Lower lobe of right lung (tissue), 2 donors: ENCODE measurements at regions not wholly inside any gene's neighbourhood (a gene's known extent, or its start where the extent isn't known, plus 50 kb on each side); places are given as distances from the start of the nearest gene placed in this dataset.

Experiments
- ATAC-seq, 2 donors: fragments of 200-7000 bp; cut with Tn5 transposase; one replicate each; pipeline ENCODE4 v1.9.1; 2020 to 2022; ENCODE audit warnings: mild to moderate bottlenecking in 2 of 2, moderate library complexity in 2 of 2
- DNase-seq: peaks from one replicate; pipeline ENCODE4 v3.0.0-alpha.2; 2020
- H3K27ac ChIP-seq: fragments of 200-600 bp; one replicate; pipeline ENCODE4 v1.8.0; 2022
- H3K27me3 ChIP-seq: fragments of 200-600 bp; one replicate; pipeline ENCODE4 v1.8.0; 2022; ENCODE audit warnings: low read depth
- H3K36me3 ChIP-seq: fragments of 200-600 bp; one replicate; pipeline ENCODE4 v1.8.0; 2022; ENCODE audit warnings: mild to moderate bottlenecking
- H3K4me1 ChIP-seq: fragments of 200-600 bp; one replicate; pipeline ENCODE4 v1.8.0; 2022
- H3K4me3 ChIP-seq: fragments of 200-600 bp; one replicate; pipeline ENCODE4 v1.8.0; 2022; ENCODE audit warnings: mild to moderate bottlenecking
- H3K9me3 ChIP-seq: fragments of 200-600 bp; one replicate; pipeline ENCODE4 v1.8.0; 2022
- intact Hi-C: fragments of 100-400 bp; cut with DNase I; formaldehyde crosslinking; loops from one replicate; pipeline ENCODE4 v1.11.0; 2022
- TF ChIP-seq, protein P1 (sequence below): fragments of 200-600 bp; IDR thresholded peaks from one replicate; pipeline ENCODE4 v1.8.0; 2022; ENCODE audit warnings: antibody characterized with exemption, mild to moderate bottlenecking
- donor health status: DM: no; HTN: yes; CAD: no; lungs with severe emphysema.

DNA sequence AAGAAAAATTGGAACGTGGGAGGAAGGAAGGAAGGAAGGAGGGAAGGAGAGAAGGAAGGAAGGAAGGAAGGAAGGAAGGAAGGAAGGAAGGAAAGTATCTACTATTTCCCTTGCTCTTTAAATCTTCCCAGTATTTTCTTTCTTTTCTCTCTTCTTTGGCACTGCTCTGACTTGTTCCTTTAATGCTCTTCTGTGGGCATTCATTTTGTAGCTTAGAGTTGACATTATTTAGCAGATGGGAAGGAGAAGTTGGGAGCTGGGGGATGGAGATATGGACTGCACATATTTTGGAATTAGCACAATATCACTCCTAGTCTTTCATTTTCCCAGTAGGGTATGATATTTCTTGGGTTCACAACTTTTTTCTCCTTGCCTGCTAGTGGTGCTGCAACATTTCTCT lies 152.2 kb downstream of the TFAP2B start:
- TF ChIP-seq, protein P1, sequence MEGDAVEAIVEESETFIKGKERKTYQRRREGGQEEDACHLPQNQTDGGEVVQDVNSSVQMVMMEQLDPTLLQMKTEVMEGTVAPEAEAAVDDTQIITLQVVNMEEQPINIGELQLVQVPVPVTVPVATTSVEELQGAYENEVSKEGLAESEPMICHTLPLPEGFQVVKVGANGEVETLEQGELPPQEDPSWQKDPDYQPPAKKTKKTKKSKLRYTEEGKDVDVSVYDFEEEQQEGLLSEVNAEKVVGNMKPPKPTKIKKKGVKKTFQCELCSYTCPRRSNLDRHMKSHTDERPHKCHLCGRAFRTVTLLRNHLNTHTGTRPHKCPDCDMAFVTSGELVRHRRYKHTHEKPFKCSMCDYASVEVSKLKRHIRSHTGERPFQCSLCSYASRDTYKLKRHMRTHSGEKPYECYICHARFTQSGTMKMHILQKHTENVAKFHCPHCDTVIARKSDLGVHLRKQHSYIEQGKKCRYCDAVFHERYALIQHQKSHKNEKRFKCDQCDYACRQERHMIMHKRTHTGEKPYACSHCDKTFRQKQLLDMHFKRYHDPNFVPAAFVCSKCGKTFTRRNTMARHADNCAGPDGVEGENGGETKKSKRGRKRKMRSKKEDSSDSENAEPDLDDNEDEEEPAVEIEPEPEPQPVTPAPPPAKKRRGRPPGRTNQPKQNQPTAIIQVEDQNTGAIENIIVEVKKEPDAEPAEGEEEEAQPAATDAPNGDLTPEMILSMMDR, result no peak
- Histone ChIP-seq H3K4me1 (no peaks in the 10 kb centered on the region), H3K27ac (no peak overlapping the region), H3K27me3 (no peaks in the 10 kb centered on the region), H3K36me3 (no peaks in the 10 kb centered on the region), H3K9me3 (no peaks in the 10 kb centered on the region), H3K4me3 (no peak overlapping the region)
- DNase-seq (no peak), ATAC-seq (no peak)
- intact Hi-C loops, result no loop called here

DNA sequence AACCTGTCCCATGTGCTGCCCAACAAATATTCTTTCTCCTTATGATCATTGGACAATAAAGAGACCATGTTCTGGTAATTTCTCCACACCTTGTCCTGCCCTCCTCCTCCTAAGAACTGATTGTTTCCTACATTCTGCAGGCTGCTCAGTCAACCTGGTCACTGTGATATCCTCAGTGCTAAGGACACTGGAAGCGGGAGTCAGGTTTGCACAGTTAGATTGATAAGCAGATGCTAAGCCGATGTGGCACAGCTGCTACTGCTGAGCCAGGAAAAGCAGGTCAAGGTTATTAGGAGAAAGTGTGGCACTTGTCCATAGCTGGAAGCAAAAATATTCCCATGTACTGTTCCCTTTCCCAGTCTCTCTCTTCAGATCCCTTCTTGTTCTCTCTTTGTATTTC lies 154.8 kb downstream of the TFAP2B start:
- Histone ChIP-seq H3K27ac (no peak overlapping the region), H3K4me1 (no peaks in the 10 kb centered on the region), H3K27me3 (no peaks in the 10 kb centered on the region), H3K4me3 (no peak overlapping the region), H3K36me3 (no peaks in the 10 kb centered on the region), H3K9me3 (no peaks in the 10 kb centered on the region)
- TF ChIP-seq, protein P1, result no peak
- no peak for DNase-seq
- ATAC-seq, result no peak
- intact Hi-C loops, result no loop called here

DNA sequence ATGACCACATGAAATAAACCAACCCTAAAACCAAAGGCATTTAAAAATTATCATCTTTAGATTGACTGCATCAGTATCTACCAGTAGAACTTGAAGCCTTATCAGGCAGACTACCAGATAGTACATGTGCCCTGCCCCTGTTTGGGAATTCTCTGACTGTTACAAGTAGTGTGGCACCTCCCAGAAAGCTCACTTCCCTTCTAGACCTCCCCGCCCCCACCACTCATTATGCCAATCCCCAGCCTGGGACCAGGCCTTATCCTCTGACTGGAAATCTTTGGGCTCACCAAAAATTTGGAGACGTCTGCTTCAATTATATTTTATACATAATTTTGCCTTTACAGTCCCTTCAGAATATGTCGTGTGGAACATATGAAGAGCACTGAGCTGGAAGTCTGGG lies 155.6 kb downstream of the TFAP2B start:
- DNase-seq (no peak), ATAC-seq (no peak)
- Histone ChIP-seq H3K36me3 (no peaks in the 10 kb centered on the region), H3K9me3 (no peaks in the 10 kb centered on the region), H3K4me1 (no peaks in the 10 kb centered on the region), H3K27me3 (no peaks in the 10 kb centered on the region), H3K4me3 (no peak overlapping the region), H3K27ac (no peak overlapping the region)
- TF ChIP-seq, protein P1, result no peak
- intact Hi-C loops, result no loop called here

DNA sequence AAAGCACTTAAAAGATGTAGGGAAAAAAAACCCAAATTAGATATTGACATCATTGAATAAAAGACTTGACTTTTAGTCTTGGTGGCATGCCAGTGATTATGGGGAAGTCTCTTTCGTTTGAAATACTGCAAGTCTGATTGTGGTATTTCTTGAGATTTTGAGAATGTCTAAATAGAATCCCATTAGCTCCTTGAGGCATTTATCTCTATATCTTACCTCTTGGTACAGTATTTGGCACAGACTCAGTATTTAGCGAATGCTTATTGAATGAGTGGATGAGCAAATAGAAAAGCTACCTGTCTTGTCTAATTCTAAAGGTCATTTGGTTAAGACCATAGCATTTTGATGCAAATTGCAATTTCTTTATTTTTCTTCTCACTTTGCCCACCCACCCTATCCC lies 156.5 kb downstream of the TFAP2B start:
- TF ChIP-seq, protein P1, result no peak
- intact Hi-C loops, result no loop called here
- DNase-seq (no peak), ATAC-seq (no peak)
- Histone ChIP-seq H3K27ac (no peak overlapping the region), H3K4me1 (no peaks in the 10 kb centered on the region), H3K27me3 (no peaks in the 10 kb centered on the region), H3K36me3 (no peaks in the 10 kb centered on the region), H3K9me3 (no peaks in the 10 kb centered on the region), H3K4me3 (no peak overlapping the region)

DNA sequence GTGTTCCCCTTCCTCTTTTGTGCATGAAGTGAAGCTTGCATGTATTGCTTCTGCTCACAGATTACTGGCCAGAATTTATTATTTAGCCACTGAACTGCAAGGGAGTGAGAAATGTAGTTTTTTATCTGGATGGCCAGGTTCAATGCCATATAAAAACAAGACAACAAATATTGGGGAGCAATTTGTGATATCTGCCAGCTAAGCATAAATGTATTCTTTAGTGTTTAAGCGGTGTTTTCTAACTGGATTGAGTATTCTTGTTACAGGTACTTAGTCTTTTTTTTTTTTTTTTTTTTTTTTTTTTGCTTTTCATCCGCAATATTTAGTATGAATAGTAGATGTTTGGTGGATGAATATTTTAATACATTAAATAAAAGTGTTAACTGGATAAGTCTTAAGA lies 158.2 kb downstream of the TFAP2B start:
- Histone ChIP-seq H3K27me3 (no peaks in the 10 kb centered on the region), H3K36me3 (no peaks in the 10 kb centered on the region), H3K27ac (no peak overlapping the region), H3K4me1 (no peaks in the 10 kb centered on the region), H3K4me3 (no peak overlapping the region), H3K9me3 (no peaks in the 10 kb centered on the region)
- TF ChIP-seq, protein P1, result no peak
- ATAC-seq (no peak), DNase-seq (no peak)
- intact Hi-C loops, result no loop called here

DNA sequence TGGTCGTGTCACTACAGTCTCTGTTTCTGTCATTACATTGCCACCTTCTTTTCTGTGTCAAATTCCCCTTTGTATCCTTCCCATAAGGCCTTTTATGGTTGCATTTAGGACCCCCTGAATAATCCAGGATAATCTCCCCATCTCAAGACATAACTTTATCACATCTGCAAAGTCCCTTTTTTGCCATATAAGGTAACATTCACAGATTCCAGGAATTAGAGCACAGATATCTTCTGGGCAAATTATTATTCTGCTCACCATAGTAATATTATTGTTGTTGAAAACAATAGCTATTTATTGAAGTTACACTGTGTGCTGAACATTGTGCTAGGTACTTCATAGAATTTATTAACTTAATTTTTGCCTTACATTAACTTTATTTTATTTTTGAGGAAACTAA lies 159.1 kb downstream of the TFAP2B start:
- H3K4me1 ChIP-seq, result no peaks in the 10 kb centered on the region
- H3K9me3 ChIP-seq, result no peaks in the 10 kb centered on the region
- H3K27me3 ChIP-seq, result no peaks in the 10 kb centered on the region
- H3K36me3 ChIP-seq, result no peaks in the 10 kb centered on the region
- DNase-seq, result no peak
- no peak for ATAC-seq
- no peak overlapping the region for H3K4me3 ChIP-seq
- TF ChIP-seq, protein P1, result no peak
- H3K27ac ChIP-seq, result no peak overlapping the region
- intact Hi-C loops, result no loop called here
